ENCODE measurements at regions not wholly inside any gene's neighbourhood (a gene's known extent, or its start where the extent isn't known, plus 50 kb on each side); places are given as distances from the start of the nearest gene placed in this dataset.

DNA sequence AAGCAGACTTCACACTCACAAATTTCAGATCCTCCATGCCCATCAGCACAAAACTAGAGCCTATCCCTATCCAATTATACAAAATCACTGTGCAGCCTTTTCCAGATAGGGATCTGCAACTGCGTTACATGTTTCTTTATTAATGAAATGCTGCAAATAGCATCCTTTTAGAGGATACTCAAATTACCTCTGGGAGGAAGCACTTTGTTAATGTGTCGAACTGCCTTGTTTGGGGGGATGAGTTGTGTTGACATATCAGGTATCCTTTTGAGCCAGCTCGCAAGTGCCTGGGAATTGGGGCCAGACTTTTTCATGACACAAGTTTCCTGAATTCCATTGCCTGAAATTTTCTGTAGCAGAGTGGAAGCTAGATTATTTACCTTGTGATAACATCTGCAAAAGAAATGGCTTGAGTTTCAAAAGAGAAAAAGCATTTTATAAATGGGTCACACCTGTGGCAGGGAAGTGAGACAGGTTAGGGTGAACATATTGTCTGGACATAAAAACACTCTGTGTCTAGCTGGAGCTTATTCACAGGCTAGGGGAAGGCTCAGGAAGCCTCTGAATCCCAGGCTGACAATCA, 299.1 kb upstream of the MTNR1B start:
- Histone ChIP-seq H3K4me3 (no peak overlapping the region), H3K27ac (replicated peaks) (no peak overlapping the region), H3K4me1 (peaks cover 2% of the 10 kb centered on the region), H3K9me3 (replicated peaks) (no peaks in the 10 kb centered on the region), H3K36me3 (no peaks in the 10 kb centered on the region), H3K27me3 (ENCODE audit: low read depth) (peaks cover 5% of the 10 kb centered on the region)
- intact Hi-C loops (cut with micrococcal nuclease), result no loop called here
- TF ChIP-seq, protein P1, sequence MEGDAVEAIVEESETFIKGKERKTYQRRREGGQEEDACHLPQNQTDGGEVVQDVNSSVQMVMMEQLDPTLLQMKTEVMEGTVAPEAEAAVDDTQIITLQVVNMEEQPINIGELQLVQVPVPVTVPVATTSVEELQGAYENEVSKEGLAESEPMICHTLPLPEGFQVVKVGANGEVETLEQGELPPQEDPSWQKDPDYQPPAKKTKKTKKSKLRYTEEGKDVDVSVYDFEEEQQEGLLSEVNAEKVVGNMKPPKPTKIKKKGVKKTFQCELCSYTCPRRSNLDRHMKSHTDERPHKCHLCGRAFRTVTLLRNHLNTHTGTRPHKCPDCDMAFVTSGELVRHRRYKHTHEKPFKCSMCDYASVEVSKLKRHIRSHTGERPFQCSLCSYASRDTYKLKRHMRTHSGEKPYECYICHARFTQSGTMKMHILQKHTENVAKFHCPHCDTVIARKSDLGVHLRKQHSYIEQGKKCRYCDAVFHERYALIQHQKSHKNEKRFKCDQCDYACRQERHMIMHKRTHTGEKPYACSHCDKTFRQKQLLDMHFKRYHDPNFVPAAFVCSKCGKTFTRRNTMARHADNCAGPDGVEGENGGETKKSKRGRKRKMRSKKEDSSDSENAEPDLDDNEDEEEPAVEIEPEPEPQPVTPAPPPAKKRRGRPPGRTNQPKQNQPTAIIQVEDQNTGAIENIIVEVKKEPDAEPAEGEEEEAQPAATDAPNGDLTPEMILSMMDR (IDR thresholded peaks at IDR 0.05; ENCODE audit: borderline replicate concordance), result no peak
- no peak for DNase-seq

DNA sequence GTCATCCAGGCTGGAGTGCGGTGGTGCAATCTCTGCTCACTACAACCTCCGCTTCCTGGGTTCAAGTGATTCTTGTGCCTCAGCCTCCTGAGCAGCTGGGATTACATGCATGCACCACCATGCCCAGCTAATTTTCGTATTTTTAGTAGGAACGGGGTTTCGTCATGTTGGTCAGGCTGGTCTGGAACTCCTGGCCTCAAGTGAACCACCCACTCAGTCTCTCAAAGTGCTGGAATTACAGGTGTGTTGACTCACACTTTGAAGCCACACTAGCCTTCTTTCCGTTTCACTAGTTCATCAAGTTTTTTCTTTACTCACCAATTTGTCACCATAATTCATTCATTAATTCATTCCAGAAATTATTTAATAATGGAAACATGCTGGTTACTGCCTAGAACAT, 298.4 kb upstream of the MTNR1B start:
- Histone ChIP-seq H3K36me3 (no peaks in the 10 kb centered on the region), H3K27ac (replicated peaks) (no peak overlapping the region), H3K9me3 (replicated peaks) (no peaks in the 10 kb centered on the region), H3K27me3 (ENCODE audit: low read depth) (peaks cover 5% of the 10 kb centered on the region), H3K4me1 (peaks cover 6% of the 10 kb centered on the region), H3K4me3 (no peak overlapping the region)
- DNase-seq, result no peak
- TF ChIP-seq, protein P1 (IDR thresholded peaks at IDR 0.05; ENCODE audit: borderline replicate concordance), result no peak
- intact Hi-C loops (cut with micrococcal nuclease), result no loop called here

DNA sequence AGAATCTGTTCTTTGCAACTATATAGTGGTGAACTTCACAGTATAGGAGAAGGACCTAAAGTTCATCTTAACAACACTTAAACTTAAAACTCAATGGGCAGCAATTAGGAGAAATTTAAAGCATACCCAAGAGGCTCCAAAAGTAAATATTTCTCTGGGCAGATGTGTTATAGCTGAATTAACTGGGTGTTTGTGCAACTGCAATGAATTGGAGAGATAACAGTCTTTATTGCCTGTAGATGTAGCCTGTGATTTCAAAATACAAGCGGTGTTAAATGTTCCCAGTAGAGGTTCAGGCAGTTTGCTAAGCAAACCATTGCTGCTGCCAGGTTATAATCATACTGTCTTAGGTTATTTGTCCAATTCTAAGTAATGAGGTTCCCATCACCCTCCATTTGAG, 294.1 kb upstream of the MTNR1B start:
- no peak for DNase-seq
- peaks cover 12% of the 10 kb centered on the region for H3K4me1 ChIP-seq
- no peak overlapping the region for H3K4me3 ChIP-seq
- H3K27ac ChIP-seq (replicated peaks), result no peak overlapping the region
- intact Hi-C loops (cut with micrococcal nuclease), result no loop called here
- H3K36me3 ChIP-seq, result no peaks in the 10 kb centered on the region
- TF ChIP-seq, protein P1 (IDR thresholded peaks at IDR 0.05; ENCODE audit: borderline replicate concordance), result no peak
- H3K27me3 ChIP-seq (ENCODE audit: low read depth), result peaks cover 5% of the 10 kb centered on the region
- H3K9me3 ChIP-seq (replicated peaks), result no peaks in the 10 kb centered on the region

DNA sequence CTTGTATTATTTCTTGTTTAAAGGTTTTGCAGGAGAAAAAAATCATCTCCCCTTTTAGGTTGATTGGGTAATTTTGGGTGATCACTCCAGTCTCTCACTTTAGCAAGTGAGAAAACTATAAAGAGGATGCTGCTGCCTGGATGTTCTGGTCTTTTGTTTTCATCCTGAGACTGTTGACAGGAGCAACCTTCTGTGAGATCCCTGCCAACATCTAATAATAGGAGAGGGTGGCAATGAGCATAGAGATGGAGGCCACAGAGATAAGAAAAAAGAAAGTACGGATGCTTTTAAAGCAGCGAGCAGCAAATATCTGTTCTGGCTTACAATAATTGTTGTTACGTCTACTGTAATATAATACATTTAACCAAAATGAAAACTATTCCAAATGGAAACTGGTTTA, 293.6 kb upstream of the MTNR1B start:
- Histone ChIP-seq H3K4me3 (no peak overlapping the region), H3K4me1 (peaks cover 12% of the 10 kb centered on the region), H3K36me3 (no peaks in the 10 kb centered on the region), H3K27ac (replicated peaks) (no peak overlapping the region), H3K27me3 (ENCODE audit: low read depth) (peaks cover 5% of the 10 kb centered on the region), H3K9me3 (replicated peaks) (no peaks in the 10 kb centered on the region)
- TF ChIP-seq, protein P1 (IDR thresholded peaks at IDR 0.05; ENCODE audit: borderline replicate concordance), result no peak
- DNase-seq, result no peak
- intact Hi-C loops (cut with micrococcal nuclease), result no loop called here

DNA sequence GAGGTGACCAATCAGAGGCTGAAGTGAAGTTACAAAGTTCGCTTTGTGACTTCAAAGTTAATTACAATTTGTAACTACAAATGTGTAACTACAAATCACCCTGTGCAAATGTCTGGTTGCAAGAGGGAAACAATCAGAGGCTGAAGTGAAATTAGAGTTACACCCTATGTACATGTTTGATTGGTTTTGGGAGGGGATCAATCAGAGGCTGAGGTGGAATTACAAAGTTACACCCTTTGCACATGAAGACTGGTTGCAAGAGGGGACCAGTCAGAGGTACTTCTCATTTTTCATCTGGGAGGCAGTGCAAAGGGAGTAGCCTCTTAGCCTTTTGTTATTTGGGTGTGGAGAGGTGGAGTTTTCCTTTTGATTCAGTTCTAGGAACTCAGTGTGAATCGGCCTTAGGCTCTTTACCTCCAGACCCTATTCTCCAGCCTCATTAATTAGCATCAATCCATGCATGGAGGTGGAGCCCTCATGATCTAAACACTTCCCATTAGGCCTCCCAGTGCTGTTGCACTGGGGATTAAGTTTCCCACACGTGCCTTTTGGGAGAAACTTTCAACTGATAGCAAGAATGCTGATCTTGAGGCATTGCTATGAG, 291.3 kb upstream of the MTNR1B start:
- H3K36me3 ChIP-seq, result no peaks in the 10 kb centered on the region
- DNase-seq, result no peak
- TF ChIP-seq, protein P1 (IDR thresholded peaks at IDR 0.05; ENCODE audit: borderline replicate concordance), result no peak
- no peaks in the 10 kb centered on the region for H3K27me3 ChIP-seq (ENCODE audit: low read depth)
- H3K27ac ChIP-seq (replicated peaks), result no peak overlapping the region
- H3K4me1 ChIP-seq, result peaks cover 12% of the 10 kb centered on the region
- no peak overlapping the region for H3K4me3 ChIP-seq
- intact Hi-C loops (cut with micrococcal nuclease), result no loop called here
- no peaks in the 10 kb centered on the region for H3K9me3 ChIP-seq (replicated peaks)

Data from left ventricle myocardium inferior (tissue), 1 donor.